GM23338 (cell line): ENCODE measurements at regions not wholly inside any gene's neighbourhood (a gene's known extent, or its start where the extent isn't known, plus 50 kb on each side); places are given as distances from the start of the nearest gene placed in this dataset.

ENCODE experiments used
- ATAC-seq: fragments of 200-7000 bp; cut with Tn5 transposase; 3 replicates; pipeline ENCODE4 v1.9.1; 2020
- DNase-seq: peaks from one replicate; pipeline ENCODE4 v3.0.0-alpha.2; 2015; ENCODE audit warnings: low spot score
- H2AFZ ChIP-seq: fragments of 200-600 bp; sonication (generic); 2 replicates; pipeline ENCODE4 v1.8.0; 2016; ENCODE audit warnings: antibody characterized with exemption, mild to moderate bottlenecking, moderate library complexity
- H3F3A ChIP-seq: fragments of 200-600 bp; sonication (generic); replicated peaks from 2 replicates; pipeline ENCODE4 v1.8.0; 2017; ENCODE audit warnings: antibody characterized with exemption, mixed run types, low read depth
- H3K27ac ChIP-seq: fragments of 200-600 bp; sonication (generic); 2 replicates; pipeline ENCODE4 v1.6.1; 2016; ENCODE audit warnings: low read depth
- H3K27me3 ChIP-seq: fragments of 200-600 bp; sonication (generic); 2 replicates; pipeline ENCODE4 v1.8.0; 2016; ENCODE audit warnings: mild to moderate bottlenecking, mixed run types, moderate library complexity; ENCODE audit not compliant: insufficient read depth
- H3K36me3 ChIP-seq: fragments of 200-600 bp; sonication (generic); 2 replicates; pipeline ENCODE4 v1.8.0; 2016; ENCODE audit warnings: mild to moderate bottlenecking; ENCODE audit not compliant: insufficient read depth
- H3K4me1 ChIP-seq: fragments of 200-600 bp; sonication (generic); 2 replicates; pipeline ENCODE4 v1.8.0; 2016; ENCODE audit warnings: mild to moderate bottlenecking, moderate library complexity; ENCODE audit not compliant: insufficient read depth
- H3K4me2 ChIP-seq: fragments of 200-600 bp; sonication (generic); 2 replicates; pipeline ENCODE4 v1.7.1; 2017; ENCODE audit warnings: mixed run types
- H3K4me3 ChIP-seq: fragments of 200-600 bp; sonication (generic); 2 replicates; pipeline ENCODE4 v1.6.1; 2016; ENCODE audit warnings: mixed run types
- H3K79me2 ChIP-seq: fragments of 200-600 bp; sonication (generic); replicated peaks from 2 replicates; pipeline ENCODE4 v1.8.0; 2017; ENCODE audit warnings: mild to moderate bottlenecking; ENCODE audit not compliant: insufficient read depth
- H3K9me2 ChIP-seq: fragments of 200-600 bp; sonication (generic); 2 replicates; pipeline ENCODE4 v1.8.0; 2017; ENCODE audit not compliant: insufficient read depth
- H4K20me1 ChIP-seq: fragments of 200-600 bp; sonication (generic); replicated peaks from 2 replicates; pipeline ENCODE4 v1.8.0; 2017; ENCODE audit warnings: mild to moderate bottlenecking; ENCODE audit not compliant: insufficient read depth
- H3K27ac Mint-ChIP-seq: 2 replicates; pipeline ENCODE4 v1.8.0; 2020; ENCODE audit warnings: inconsistent platforms, mild to moderate bottlenecking, moderate library complexity, mixed read lengths
- H3K27me3 Mint-ChIP-seq: 3 replicates; pipeline ENCODE4 v1.8.0; 2022; ENCODE audit warnings: low read depth, mild to moderate bottlenecking, moderate library complexity, mixed read lengths, inconsistent platforms; ENCODE audit not compliant: insufficient read depth, poor library complexity
- H3K36me3 Mint-ChIP-seq: 3 replicates; pipeline ENCODE4 v1.8.0; 2021; ENCODE audit warnings: low read depth, mild to moderate bottlenecking, inconsistent platforms, moderate library complexity, mixed read lengths
- H3K4me1 Mint-ChIP-seq: 3 replicates; pipeline ENCODE4 v1.8.0; 2020; ENCODE audit warnings: mild to moderate bottlenecking, inconsistent platforms, mixed read lengths
- H3K4me3 Mint-ChIP-seq: 3 replicates; pipeline ENCODE4 v1.8.0; 2021; ENCODE audit warnings: moderate library complexity, mild to moderate bottlenecking, inconsistent platforms, mixed read lengths
- H3K9me3 Mint-ChIP-seq: 3 replicates; pipeline ENCODE4 v1.8.0; 2020; ENCODE audit warnings: moderate library complexity, mild to moderate bottlenecking, inconsistent platforms, mixed read lengths
- CREB1 ChIP-seq: fragments of 250-450 bp; sonication (Bioruptor Pico); IDR thresholded peaks from 2 replicates; pipeline ENCODE4 v1.5.0; 2020; ENCODE audit warnings: low read depth, mild to moderate bottlenecking, moderate library complexity
- CTCF ChIP-seq, 2 experiments: fragments of 200-600 bp in 1 of 2; sonication (generic) in 1 of 2; conservative IDR thresholded peaks; 2 replicates each; pipeline versions ENCODE4 v1.5.1 to v1.6.1; 2016 to 2017; ENCODE audit warnings: antibody characterized with exemption in 2 of 2, low read depth in 2 of 2, mild to moderate bottlenecking in 2 of 2, moderate library complexity in 1 of 2
- ETS1 ChIP-seq: IDR thresholded peaks from 2 replicates; pipeline ENCODE4 v1.6.1; 2016; ENCODE audit warnings: antibody characterized with exemption
- EZH2 ChIP-seq: fragments of 200-600 bp; sonication (generic); IDR thresholded peaks from one replicate; pipeline ENCODE4 v1.8.0; 2017; ENCODE audit warnings: antibody characterized with exemption, mild to moderate bottlenecking, low read depth; ENCODE audit not compliant: unreplicated experiment
- EZH2phosphoT487 ChIP-seq: fragments of 200-600 bp; sonication (generic); IDR thresholded peaks from one replicate; pipeline ENCODE4 v1.8.1; 2018; ENCODE audit warnings: antibody characterized with exemption; ENCODE audit not compliant: unreplicated experiment
- NANOG ChIP-seq: IDR thresholded peaks from 2 replicates; pipeline ENCODE4 v1.6.1; 2016; ENCODE audit warnings: antibody characterized with exemption, borderline replicate concordance
- POLR2AphosphoS5 ChIP-seq: IDR thresholded peaks from 2 replicates; pipeline ENCODE4 v1.6.1; 2016; ENCODE audit warnings: antibody characterized with exemption, low read depth
- REST ChIP-seq: IDR thresholded peaks from one replicate; pipeline ENCODE4 v1.6.1; 2018; ENCODE audit warnings: antibody characterized with exemption; ENCODE audit not compliant: unreplicated experiment
- STAT1 ChIP-seq: IDR thresholded peaks from one replicate; pipeline ENCODE4 v1.6.1; 2016; ENCODE audit warnings: antibody characterized with exemption; ENCODE audit not compliant: unreplicated experiment
- ZNF114 ChIP-seq: fragments of 250-450 bp; sonication (Bioruptor Pico); IDR thresholded peaks from 2 replicates; pipeline ENCODE4 v1.5.0; 2020; ENCODE audit warnings: mild to moderate bottlenecking, moderate library complexity
- ZNF331 ChIP-seq: fragments of 250-450 bp; sonication (Bioruptor Pico); IDR thresholded peaks from 2 replicates; pipeline ENCODE4 v1.5.0; 2020; ENCODE audit warnings: low read depth, mild to moderate bottlenecking, moderate library complexity

- Histone ChIP-seq H3K9me2 (no peaks in the 10 kb centered on the region), H3K79me2 (no peaks in the 10 kb centered on the region), H3K27me3 (no peaks in the 10 kb centered on the region), H3K27ac (no peak overlapping the region), H2AFZ (0 out of 2 replicates have a peak overlapping the region, but pooled peaks have one; percentile 28), H3K4me1 (peaks cover 10% of the 10 kb centered on the region), H3K4me2 (no peak overlapping the region), H4K20me1 (no peaks in the 10 kb centered on the region), H3F3A (no peaks in the 10 kb centered on the region), H3K36me3 (no peaks in the 10 kb centered on the region), H3K4me3 (no peak overlapping the region)
- Mint-ChIP-seq H3K4me3 (no peak overlapping the region), H3K9me3 (no peaks in the 10 kb centered on the region), H3K27me3 (no peaks in the 10 kb centered on the region), H3K36me3 (no peaks in the 10 kb centered on the region), H3K4me1 (peaks cover 2% of the 10 kb centered on the region; the same call in 1 of the 3 replicates), H3K27ac (no peak overlapping the region)
- ATAC-seq (no peak), DNase-seq (no peak)
- TF ChIP-seq ZNF114 = no peak
- TF ChIP-seq ZNF331 = no peak
- no peak for TF ChIP-seq EZH2
- no peak for TF ChIP-seq STAT1
- TF ChIP-seq CTCF (conservative IDR thresholded peaks at IDR 0.05; ENCODE audit: low read depth in 2 of 2) = no peak
- no peak for TF ChIP-seq NANOG
- TF ChIP-seq CREB1 (CRISPR knock-in tag) = no peak
- TF ChIP-seq EZH2phosphoT487 = no peak
- TF ChIP-seq REST = no peak
- no peak for TF ChIP-seq ETS1
- TF ChIP-seq POLR2AphosphoS5 = no peak
Measured at GRCh38 chr3:137282871-137283270, 325.1 kb downstream of the IL20RB start.
